HG03571 (cell line): ENCODE measurements at regions not wholly inside any gene's neighbourhood (a gene's known extent, or its start where the extent isn't known, plus 50 kb on each side); places are given as distances from the start of the nearest gene placed in this dataset.

Experiments
- ATAC-seq: cut with Tn5 transposase; IDR thresholded peaks from one replicate; pipeline ENCODE4 v1.9.1; 2021; ENCODE audit not compliant: unreplicated experiment

DNA sequence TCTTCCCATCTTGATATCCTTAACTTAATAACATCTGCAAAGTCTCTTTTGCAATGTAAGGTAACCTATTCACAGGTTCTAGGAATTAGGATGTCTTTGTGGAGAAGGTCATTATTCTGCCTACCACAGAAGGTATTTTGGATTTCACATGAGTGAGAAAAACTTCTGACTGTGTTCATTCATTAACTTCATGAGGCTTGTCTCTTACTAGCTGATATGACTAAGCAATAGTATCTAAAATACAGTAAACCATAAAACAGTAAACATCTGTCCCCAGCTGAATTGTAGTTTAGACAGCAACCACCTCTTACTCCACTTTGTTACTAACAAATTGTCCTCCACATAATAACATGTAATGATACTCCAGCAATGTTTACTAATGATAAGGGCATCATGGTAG is 198.1 kb downstream of the SEC23A start:
- no peak for ATAC-seq

DNA sequence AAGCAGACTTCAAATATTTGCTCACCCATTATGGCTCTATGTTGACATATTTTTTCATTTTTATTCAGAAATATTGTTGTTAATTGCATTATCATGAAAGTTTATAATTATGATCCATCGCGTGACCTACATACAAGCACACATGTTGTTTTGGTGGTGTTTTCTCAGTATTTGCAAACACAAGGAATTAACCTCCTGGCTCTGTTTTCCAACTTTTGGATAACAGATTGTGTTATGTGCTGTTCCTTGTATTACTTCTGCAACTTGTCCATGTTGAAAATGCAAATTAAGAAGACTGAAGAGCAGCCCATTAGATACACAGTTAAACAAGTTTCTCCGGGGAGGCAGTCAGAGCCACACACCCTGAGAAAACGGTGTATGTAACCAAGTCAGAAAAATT is 201.2 kb downstream of the SEC23A start:
- ATAC-seq, result no peak

DNA sequence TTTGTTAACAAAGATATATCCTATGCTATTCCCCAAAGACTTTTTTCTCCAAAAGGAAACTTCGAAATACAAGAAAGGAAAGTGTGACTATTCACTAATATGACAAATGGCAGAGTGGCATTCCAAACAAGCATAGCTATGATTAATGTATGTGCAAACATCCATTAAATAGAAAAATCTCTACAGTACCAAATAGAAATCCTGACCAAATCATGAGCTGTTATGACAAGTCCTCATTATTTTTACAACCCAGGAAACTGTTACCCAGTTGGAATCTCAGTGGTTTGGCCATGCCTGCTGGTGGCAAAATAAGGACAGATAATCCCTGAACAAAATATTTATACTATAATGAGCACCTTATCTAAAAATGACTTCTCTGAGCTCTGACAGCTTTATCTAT is 202.1 kb downstream of the SEC23A start:
- no peak for ATAC-seq

DNA sequence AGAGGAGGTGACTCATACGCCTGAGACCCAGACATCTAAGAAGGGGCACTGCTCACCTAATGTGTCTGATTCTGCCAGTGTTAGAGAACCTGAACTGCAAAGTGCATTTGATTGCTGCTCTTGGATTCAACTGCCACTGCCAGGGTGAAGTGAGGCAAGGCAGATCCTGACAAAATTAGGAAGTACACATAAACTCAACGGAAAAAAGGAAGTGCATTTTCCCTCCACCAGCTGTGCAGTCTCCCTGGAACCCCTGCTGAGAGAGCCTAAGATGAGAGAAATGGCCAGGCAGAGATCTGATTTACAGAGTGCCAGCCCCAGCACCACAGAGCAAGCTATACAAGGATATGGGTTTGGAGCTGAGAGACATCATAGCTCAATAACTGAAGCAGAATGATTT is 215.3 kb downstream of the SEC23A start:
- no peak for ATAC-seq

DNA sequence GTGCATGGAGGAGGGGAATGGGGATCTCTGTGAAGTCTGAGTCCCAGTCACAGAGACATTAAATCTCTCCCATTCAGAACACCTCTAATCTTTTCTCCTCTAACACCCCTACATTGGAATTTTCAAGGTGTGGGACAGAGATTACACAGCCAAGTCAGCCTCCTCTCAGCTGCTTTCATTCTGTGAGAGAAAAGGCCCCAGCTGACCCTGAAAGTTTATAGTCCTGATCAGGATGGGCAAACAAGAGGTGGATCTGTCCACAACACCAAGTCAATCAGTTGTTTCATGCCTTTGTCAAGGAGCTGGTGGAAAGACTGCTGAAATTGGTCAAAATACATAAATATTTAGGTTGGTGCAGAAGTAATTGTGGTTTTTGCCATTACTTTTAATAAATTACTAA is 218.9 kb downstream of the SEC23A start:
- ATAC-seq, result no peak

DNA sequence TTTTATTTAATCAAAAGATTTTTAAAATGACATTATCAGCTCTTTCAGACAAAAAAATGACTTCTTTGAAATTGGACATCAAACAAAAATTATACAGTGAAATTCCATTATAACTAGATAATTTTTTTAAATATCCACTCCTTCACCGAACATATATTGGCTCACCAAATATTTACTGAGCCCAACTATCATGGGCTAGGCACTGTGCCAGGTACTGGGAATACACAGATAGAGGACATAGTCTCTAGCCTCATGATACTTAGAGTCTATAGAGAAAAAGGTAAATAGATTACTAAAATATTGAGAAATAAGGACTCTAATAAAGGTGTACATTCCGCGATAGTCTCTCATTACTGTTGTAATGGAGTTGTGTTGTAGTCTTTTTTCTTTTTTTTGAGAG is 219.9 kb downstream of the SEC23A start:
- ATAC-seq, result no peak

DNA sequence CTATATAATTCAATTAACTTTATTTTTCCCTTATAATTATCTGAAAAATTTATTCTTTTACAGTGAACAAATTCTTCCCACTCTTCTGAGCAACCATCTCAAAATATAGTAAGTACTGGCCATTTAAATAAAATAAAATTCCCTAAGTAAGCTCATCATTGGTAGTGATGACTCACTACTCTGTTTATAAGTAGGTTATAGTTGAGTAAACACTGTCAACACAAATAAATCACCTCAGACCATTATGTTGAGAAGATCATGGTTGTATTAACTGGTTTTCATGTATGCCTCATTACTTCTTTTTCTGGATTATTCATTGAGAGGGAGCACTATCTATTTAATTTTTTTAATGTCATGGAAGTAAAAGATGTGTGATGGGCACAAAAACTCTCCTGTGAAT is 220.5 kb downstream of the SEC23A start:
- ATAC-seq, result no peak

DNA sequence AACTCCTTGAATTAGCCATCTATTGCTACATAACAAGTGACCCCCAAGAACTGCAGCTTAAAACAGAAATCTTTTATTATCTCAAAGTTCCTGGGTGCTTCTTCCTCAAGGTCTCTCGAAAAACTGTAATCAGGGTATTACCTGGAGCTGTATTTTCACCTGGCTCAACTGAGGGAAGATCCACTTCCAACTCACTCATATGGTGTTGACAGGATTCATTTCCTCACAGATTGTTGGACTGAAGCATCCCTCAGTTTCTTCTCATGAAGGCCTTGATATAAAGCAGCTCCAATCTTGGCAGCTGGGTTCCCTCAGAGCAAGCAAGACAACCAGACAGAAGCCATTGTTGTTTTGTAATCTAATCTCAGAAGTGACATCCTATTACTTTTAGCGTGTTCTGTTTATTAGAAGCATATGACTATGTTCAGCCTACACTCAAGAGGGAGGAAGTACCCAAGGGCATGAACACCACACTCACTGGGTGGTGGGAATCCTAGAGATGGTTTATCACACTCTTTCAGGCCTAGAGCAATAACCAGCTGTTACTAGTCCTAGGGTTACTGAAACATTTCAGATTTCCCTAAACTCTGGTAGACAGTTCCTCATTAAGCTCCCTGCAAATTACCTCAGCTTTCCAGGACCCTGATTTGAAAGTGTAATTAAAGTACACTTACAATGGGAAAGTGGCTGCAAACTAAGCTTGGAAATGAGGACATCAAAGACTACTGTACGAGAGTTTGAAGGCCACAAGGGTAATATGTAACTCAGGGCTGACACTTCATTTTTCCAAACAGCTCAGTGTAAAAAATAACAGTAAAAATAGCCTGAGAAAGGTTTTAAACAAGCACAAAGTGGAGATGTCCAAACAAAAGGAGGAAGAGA is 222.2 kb downstream of the SEC23A start:
- no peak for ATAC-seq

DNA sequence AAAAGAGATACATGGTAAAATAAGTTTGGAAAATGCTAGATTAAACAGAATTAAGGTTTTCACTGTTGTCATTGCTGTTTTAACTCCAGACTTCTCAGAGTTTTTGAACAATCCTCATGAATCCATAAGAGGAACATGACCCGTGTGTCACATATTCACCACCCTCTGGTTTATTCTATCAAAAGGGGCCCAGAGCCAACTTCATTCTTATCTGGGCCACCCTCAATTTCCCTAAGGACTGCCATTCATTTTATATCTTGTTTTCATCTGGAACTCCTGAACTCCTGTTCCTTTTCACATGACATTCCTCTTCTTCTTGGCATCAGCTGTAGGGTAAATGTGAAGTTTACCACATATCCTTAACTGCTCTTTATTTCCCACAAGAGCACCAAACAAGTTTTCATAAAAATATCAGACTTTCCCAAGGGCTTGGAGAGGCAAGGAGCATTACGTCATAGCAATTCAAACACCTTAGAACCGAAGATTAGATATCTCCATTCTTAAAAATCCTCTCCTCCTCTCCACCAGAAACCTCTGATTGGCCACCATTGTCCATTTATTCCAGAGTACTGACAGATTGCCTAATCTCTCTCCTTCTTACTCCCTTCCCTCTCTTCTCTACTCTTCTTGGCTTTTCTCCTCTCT is 225.2 kb downstream of the SEC23A start:
- no peak for ATAC-seq

DNA sequence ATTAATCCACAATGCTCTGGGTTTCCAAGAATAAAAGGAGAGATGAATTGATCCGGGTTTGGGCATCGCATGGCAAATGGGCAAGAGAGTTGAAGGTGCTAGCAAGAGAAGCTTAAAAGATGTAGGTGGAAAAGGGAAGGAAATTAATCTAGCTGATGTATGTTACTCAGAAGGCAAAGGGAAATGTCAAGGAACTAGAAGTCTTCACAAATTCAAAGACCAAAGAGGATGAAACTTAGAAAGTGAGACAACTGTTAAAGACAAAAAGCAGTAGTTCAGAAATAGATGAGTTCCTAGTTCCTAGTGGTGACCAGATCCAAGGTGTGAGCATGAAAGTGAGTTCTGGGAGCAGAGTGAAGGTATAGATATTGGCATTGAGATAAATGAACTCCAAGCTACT is 228.3 kb downstream of the SEC23A start:
- no peak for ATAC-seq

DNA sequence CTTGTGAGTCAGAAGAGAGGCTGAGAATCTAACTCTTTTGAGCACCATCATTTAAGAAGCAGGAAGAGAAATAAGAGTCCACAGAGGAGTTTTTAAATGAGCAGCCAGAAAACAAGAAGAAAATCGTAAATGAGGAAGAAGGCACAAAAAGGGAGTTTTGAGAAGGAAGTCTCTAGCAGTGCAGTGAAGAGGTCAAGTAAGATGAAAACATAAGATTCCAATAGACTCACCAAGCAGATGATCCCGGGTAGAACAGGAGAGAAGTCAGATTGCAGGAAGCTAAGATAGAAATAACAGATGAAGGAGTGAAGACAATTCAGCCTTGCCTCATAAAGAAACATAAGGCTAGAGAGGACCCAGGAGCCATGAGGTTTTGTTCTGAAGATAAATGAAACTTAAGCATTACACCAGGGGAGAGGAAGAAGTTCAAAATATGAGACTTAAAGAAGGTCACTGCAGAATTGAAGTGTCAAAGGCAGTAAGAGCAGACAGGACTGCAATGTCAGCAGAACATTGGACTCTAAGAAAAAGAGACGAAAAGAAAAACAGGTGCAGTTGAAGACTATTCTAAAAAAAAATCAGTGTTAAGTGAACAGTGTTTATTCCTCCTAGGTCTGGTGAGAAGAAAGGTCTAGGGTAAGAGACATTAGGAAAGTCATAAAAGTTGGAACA is 229.0 kb downstream of the SEC23A start:
- no peak for ATAC-seq

DNA sequence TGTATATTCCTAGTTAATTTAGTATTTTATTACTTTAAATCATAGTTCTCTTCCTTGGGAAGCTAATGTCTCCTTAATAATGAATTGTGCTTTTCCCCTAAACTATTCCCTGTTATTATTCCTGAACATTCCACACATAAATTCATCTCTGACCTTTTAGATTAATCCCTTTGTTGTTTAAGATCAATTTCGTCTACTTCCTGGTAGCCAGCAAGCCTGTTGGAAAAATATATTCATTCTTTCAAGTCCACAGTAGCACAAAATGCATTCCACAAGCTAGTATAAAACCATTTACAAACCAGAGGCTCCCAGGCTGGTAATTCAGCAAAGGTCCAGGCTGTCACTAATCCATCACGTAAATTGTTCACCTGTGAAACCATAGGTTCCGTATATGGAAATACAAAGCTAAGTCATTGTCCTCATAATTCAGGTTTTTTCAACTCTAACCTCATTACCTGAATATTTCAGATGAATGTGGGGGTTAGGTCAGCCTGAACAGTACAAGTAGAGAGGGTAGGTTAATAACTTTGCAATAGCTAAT is 232.7 kb downstream of the SEC23A start:
- no peak for ATAC-seq

DNA sequence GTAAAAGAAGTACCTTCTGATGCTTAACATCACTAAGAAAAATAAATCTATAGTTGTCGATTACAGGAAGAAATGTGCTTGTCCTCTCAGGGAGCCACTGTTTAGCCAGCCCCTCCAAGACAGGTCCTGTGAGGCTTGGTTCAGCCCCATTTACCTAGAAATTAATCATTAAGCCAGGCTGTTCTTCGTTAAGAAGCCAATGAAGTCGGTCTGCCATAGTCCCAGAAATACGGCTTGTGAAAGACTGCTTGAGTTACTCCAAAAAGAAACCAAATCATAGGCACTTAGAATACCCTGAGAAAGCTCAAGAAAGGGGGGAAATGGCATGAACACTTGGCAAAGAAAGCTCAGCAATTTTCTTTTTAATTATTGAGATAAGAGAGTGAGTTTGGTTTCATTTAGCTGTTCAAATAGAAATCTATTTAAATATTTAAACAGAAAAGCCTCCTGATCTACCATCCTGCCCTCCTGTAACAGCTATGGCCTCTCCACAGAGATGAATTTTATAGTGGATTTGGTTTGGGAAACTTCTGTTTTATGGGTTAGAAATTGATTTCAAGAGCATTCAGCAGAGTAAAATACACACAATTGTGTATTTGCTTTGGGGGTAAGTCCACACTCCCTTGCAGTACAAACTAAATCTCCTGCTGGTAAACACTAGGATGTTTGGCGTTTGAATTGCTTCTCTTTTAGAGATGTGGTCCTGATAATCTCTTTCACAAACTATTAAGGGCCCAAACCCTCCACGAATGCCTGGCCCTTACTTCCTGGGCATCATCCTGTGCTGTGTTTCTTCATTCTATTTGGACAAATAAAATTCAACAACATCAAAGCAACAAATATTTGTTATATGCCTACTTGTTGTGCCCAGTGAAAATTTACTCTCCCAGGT is 234.4 kb downstream of the SEC23A start:
- ATAC-seq, result no peak

DNA sequence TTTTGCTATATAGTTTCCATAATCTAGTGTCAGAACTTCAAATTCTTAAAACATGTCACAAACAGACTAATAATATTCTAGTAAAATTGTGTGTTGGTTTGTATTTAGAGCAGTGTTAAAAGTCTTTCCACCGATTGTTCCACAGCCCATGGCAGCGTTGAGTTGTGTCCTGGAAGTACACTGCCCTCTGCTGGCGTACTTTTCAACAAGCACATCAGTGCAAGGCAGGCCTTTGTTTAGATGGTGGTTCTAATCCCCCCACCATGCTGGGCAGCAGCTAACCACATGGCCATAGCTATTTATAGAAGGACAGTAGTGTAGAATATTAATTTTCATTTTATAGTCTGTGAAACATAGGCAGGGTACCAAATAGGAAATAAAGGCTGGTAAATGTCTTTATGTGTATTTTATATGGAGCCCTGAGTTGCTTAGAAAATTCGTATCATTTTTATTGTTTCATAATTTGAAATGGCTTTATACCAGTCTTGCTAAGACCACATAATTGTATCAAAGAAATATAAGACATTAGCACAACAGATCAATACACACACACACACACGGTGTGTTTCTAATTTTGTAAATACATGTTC is 235.4 kb downstream of the SEC23A start:
- no peak for ATAC-seq

DNA sequence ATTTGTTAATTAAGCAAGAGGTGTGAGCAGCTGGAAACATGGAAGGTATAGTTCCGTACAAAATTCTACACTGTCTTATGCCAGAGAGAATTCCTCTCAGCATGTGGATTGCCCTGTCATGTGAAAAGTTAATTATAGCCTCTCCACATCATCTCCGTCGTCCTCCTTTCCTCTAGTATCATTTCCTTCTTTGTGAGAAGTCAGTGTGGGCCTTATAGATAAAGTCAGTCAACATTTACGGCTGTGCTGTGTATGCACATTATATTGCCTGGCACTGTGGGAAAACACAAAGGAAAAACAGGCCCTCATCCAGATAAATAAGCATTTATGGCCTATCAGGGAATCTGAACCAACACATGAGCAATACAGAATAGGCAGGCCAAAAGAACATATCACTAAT is 236.6 kb downstream of the SEC23A start:
- no peak for ATAC-seq

DNA sequence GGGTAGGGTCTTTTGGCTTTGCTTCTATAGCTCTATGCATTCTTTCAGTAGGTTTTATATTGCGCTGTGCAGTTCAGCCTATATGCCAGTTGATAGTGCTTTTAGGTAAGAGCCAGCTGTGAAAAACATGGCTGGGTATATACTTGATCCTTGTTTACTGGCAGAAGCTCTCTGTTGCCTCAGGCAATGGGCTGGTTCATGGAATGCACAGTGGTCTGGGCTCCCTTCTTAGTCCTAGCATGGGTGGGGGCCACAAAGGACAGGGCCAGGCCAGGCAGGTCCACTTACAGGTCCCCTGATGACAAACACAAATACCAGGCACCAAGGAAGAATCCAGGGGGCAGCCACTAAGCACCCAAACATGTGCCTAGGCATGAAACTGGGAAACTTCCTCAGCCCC is 240.7 kb downstream of the SEC23A start:
- no peak for ATAC-seq

DNA sequence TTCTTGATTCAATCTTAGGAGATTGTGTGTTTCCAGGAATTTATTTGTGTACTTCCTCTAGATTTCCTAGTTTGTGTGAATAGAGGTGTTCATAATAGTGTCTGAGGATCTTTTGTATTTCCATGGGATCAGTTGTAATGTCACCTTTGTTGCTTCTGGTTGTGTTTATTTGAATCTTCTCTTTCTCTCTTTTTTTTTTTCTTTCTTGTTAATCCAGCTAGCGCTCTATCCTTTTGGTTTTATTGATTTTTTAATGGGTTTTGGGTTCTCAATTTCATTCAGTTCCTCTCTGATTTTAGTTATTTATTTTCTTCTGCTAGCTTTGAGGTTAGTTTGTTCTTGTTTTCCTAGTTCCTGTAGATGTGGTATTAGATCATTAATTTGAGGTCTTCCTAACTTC is 242.5 kb downstream of the SEC23A start:
- no peak for ATAC-seq

DNA sequence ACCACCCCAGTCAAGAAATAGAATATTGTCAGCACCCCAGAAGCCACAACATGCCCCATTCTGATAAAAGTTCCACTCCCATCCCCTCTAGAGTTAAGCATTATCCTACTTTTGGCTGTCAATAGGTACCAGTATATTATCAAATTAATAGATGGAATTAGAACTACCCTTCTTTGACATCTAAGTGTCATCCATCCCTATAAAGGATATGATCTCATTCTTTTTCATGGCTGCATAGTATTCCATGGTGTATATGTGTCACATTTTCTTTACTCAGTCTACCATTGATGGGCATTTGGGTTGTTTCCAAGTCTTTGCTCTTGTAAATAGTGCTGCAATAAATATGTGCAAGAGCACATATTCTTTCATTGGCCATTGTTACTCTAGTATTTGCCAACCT is 246.2 kb downstream of the SEC23A start:
- ATAC-seq, result no peak

DNA sequence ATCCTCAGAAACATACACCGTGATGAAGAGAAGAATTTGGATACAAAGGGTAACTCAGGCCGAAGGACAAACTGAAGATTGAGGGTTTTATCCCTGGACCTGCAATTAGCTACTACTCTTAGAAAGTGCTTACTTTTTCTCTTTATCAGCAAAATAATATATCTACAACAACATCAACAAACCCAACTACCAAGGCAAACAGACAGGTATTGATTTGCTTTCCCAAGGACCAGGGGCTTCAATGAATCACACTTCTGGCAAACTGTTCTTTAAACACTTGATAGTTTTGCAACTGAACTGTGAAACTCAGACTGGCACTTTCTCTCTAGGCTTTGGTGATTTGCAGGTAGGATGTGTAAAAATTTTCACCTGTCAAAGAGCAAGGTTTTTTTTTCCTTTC is 247.5 kb downstream of the SEC23A start:
- ATAC-seq, result no peak

DNA sequence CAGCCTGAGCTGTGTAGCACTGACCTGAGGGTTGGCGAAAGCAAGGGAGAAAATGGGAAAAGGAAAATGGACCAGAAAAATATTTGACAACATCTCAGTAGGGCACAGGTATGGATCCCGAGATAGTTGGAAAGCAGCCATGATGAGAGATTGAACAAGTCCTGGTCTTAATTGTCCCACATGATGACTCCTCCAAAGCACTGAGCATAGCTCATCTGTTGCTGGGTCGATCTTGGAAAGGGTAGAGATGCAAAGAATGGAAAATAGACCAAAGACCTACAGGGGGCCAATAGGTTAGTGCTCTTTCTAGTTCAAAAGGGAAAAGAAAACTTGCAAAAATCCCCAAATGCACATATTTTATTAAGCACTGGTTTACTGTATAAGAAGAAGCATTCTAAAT is 251.9 kb downstream of the SEC23A start:
- ATAC-seq, result no peak
